ENCODE measurements at regions not wholly inside any gene's neighbourhood (a gene's known extent, or its start where the extent isn't known, plus 50 kb on each side); places are given as distances from the start of the nearest gene placed in this dataset.
"Not testable (repeated sequence)": the region's sequence is repeated elsewhere in the genome, so short reads cannot be mapped to it uniquely, and the experiment has no call there.

GRCh38 chr11:134866981-134867675 is 455.1 kb upstream of the B3GAT1 start:
- DNase-seq (ENCODE audit: low spot score), result no peak

- no peak for DNase-seq (ENCODE audit: low spot score)
These were observed 454.2 kb upstream of the B3GAT1 start for GRCh38 chr11:134866215-134866614.

DNA sequence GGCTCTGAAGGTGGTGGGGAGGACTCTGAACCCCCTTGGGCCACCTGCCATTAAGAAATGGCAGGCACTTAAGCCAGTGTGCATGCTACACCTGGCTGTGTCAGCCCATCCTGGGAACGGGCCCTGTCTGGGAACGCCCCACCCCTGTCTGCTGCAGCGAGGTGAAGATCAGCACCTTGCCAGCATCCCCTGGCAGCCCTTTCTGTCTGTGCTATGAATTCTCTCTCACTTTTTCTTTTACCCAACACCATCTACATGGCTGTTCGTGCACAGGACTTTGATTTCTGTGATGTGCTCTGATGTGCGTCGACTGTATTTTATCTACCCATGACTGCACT is 452.9 kb upstream of the B3GAT1 start:
- no peak for DNase-seq (ENCODE audit: low spot score)

- DNase-seq (ENCODE audit: low spot score), result no peak
These were observed 452.4 kb upstream of the B3GAT1 start for GRCh38 chr11:134864233-134864967.

GRCh38 chr11:134863294-134863693 is 451.3 kb upstream of the B3GAT1 start:
- no peak for DNase-seq (ENCODE audit: low spot score)

DNA sequence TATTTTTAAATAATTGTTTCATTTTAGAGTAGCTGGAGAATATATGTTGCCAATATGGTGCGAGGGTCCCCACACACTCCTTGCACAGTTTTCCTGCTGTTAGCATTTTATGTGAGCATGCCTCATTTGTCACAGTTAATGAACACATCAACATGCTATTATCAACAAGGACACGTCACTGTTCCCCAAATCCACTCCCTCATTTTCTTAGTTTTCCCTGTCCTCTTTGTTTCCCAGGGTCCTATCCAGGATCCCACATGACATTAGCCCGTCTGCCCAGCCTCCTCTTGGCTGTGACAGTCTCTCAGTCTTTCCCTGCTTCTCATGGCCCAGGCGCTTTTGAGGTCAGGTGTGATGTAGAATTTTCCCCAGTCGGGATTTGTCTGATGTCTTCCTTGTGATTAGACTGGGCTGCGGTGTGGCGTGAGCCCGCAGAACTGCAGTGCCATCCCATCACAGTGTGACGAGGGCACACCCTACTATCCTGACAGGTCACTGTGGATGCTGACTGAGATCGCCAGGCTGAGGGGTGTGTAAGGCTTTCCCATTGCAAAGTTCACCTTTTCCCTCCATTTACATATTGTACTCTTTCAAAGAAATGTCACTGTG is 450.6 kb upstream of the B3GAT1 start:
- DNase-seq (ENCODE audit: low spot score), result no peak

DNA sequence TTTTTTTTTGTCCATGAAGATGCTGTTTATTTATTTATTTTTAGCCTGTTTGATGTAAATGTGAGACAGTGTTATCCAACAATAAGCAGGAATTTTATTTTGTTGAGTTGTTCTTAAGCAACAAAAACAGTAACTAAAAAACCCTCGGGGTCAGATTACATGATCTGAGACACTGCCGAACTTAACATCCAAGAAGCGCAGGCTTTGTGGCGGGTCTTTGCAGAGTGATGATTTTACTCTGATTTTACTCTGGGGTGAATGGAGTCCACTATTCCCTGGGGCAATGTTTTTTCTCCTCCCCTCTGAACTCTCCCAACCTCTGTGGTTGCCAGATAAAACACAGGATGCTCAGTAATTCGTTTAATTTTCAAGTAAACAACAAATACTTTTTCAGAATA is 450.1 kb upstream of the B3GAT1 start:
- DNase-seq (ENCODE audit: low spot score), result no peak

DNA sequence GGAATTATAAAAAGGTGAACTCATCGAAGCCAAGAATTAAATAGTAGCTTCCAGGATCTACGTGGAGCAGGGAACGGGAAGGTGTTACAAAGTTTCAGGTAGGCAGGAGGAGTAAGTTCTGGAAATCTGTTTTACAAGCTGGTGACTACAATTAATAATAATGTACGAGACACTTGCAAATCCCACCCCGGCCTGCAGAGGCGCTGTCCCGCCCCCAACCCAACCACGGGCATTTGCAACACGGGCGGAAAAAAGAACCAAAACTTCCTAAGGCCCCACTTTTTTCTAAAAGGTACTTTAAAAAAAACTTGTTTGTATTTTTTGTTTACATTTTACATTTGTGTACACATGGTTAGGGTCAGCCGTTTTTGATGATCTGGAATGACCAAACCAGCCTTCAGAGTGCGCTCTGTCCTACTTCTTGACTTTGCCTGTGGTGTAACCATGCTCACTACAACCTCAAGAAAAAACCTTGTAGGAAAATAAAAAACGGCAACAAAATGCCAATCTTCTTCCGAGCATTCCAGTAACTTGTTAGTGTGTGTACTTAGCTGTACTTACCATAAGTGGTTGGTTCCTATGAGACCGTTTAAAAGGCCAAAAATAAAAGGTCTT is 449.6 kb upstream of the B3GAT1 start:
- no peak for DNase-seq (ENCODE audit: low spot score)

GRCh38 chr11:134858783-134859480 is 446.9 kb upstream of the B3GAT1 start:
- DNase-seq (ENCODE audit: low spot score), result no peak

DNA sequence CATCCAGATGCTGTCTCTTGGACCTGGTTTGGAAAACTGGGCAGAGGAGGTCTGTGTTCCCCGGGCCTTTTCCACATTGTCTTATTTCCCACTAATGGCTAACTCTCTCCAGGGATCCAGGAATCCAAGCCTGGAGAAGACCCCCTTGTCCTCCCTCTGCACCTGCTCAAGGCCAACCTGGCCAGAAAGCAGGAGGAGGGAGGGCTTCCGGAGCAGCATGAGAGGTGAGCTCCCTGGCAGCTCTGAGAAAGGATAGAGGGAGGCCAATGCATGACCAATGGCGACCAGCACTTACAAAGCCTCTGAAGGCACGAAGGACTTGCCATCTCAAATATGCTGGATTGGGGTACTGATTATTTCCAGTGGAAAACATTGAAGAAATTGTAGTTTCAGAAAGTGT is 445.0 kb upstream of the B3GAT1 start:
- no peak for DNase-seq (ENCODE audit: low spot score)

- no peak for DNase-seq (ENCODE audit: low spot score)
These were observed 444.3 kb upstream of the B3GAT1 start for GRCh38 chr11:134856056-134856971.

DNA sequence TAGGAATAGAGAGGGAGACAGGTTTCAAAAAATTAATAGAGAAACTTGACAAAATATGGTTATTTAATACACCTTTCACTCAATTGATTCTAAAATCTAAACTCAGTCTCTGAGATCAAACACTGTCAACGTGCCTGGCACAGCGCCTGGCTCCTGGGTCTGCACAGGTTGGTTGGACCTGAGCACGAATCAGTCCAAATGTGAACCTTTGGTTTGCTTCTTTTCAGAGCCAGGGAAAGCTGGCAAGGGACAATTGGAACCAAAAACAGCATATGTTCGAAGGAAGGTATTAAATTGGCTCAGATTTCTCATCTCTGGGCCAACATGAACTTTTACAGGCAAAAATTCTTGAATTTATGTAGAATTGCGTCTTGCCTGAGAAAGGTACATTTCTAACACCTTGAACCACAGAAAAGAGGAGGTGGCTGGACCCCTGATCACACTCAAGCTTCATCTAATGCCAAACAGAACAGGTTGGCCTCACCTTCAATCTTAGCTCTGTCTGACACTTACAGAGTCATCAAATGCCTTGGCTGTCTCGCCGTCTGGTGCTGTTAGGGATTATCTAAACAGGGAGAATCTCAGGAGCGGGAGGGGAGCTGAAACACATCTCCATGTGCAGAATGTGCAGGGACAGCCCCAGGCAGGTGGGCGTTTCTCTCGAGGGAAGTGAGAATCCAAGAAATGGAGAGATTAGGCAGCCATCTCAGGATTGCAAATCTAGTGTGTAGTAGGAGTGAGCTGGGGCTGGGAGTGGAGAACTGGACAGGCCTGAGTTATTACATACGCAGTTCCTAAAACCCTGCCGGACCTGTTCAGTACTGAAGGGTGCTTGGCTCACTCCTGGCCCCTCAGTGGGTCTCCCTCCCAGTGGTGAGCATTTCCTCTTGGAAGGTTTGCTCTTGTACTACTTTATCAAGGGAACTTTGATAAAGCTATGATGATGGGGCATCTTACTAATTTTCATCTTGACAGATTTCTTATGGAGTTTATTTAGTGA is 442.2 kb upstream of the B3GAT1 start:
- no peak for DNase-seq (ENCODE audit: low spot score)

GRCh38 chr11:134851503-134852224 is 439.6 kb upstream of the B3GAT1 start:
- DNase-seq (ENCODE audit: low spot score), result not testable (repeated sequence)

GRCh38 chr11:134850566-134850965 is 438.5 kb upstream of the B3GAT1 start:
- DNase-seq (ENCODE audit: low spot score), result no peak

DNA sequence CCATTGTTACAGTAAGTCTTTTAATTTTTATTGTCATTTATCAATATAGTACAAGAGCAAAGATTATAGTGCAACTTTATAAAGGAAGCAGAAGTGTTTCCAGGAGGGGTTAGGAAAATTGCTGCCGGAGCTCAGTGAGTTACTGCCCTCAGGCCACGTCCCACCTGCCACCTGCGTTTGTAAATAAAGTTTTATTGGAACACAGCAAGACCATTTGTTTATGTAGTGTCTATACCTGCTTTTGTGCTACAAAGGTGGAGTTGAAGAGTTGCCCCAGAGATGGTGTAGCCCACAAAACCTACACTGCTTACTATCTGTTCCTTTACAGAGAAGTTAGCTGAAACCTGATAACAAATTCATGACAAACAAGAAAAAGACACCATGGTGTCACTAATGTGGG is 437.8 kb upstream of the B3GAT1 start:
- no peak for DNase-seq (ENCODE audit: low spot score)

- DNase-seq (ENCODE audit: low spot score), result no peak
These were observed 435.2 kb upstream of the B3GAT1 start for GRCh38 chr11:134847083-134847715.

GRCh38 chr11:134846328-134847082 is 434.5 kb upstream of the B3GAT1 start:
- DNase-seq (ENCODE audit: low spot score), result no peak

Measured in HuH-7.5 (cell line).